GM23338 (cell line): ENCODE measurements at regions not wholly inside any gene's neighbourhood (a gene's known extent, or its start where the extent isn't known, plus 50 kb on each side); places are given as distances from the start of the nearest gene placed in this dataset.

Experiments used
- ATAC-seq: fragments of 200-7000 bp; cut with Tn5 transposase; 3 replicates; pipeline ENCODE4 v1.9.1; 2020
- DNase-seq: peaks from one replicate; pipeline ENCODE4 v3.0.0-alpha.2; 2015; ENCODE audit warnings: low spot score
- H2AFZ ChIP-seq: fragments of 200-600 bp; sonication (generic); 2 replicates; pipeline ENCODE4 v1.8.0; 2016; ENCODE audit warnings: antibody characterized with exemption, mild to moderate bottlenecking, moderate library complexity
- H3F3A ChIP-seq: fragments of 200-600 bp; sonication (generic); replicated peaks from 2 replicates; pipeline ENCODE4 v1.8.0; 2017; ENCODE audit warnings: antibody characterized with exemption, mixed run types, low read depth
- H3K27ac ChIP-seq: fragments of 200-600 bp; sonication (generic); 2 replicates; pipeline ENCODE4 v1.6.1; 2016; ENCODE audit warnings: low read depth
- H3K27me3 ChIP-seq: fragments of 200-600 bp; sonication (generic); 2 replicates; pipeline ENCODE4 v1.8.0; 2016; ENCODE audit warnings: mild to moderate bottlenecking, mixed run types, moderate library complexity; ENCODE audit not compliant: insufficient read depth
- H3K36me3 ChIP-seq: fragments of 200-600 bp; sonication (generic); 2 replicates; pipeline ENCODE4 v1.8.0; 2016; ENCODE audit warnings: mild to moderate bottlenecking; ENCODE audit not compliant: insufficient read depth
- H3K4me1 ChIP-seq: fragments of 200-600 bp; sonication (generic); 2 replicates; pipeline ENCODE4 v1.8.0; 2016; ENCODE audit warnings: mild to moderate bottlenecking, moderate library complexity; ENCODE audit not compliant: insufficient read depth
- H3K4me2 ChIP-seq: fragments of 200-600 bp; sonication (generic); 2 replicates; pipeline ENCODE4 v1.7.1; 2017; ENCODE audit warnings: mixed run types
- H3K4me3 ChIP-seq: fragments of 200-600 bp; sonication (generic); 2 replicates; pipeline ENCODE4 v1.6.1; 2016; ENCODE audit warnings: mixed run types
- H3K79me2 ChIP-seq: fragments of 200-600 bp; sonication (generic); replicated peaks from 2 replicates; pipeline ENCODE4 v1.8.0; 2017; ENCODE audit warnings: mild to moderate bottlenecking; ENCODE audit not compliant: insufficient read depth
- H3K9me2 ChIP-seq: fragments of 200-600 bp; sonication (generic); 2 replicates; pipeline ENCODE4 v1.8.0; 2017; ENCODE audit not compliant: insufficient read depth
- H4K20me1 ChIP-seq: fragments of 200-600 bp; sonication (generic); replicated peaks from 2 replicates; pipeline ENCODE4 v1.8.0; 2017; ENCODE audit warnings: mild to moderate bottlenecking; ENCODE audit not compliant: insufficient read depth
- H3K27ac Mint-ChIP-seq: 2 replicates; pipeline ENCODE4 v1.8.0; 2020; ENCODE audit warnings: inconsistent platforms, mild to moderate bottlenecking, moderate library complexity, mixed read lengths
- H3K27me3 Mint-ChIP-seq: 3 replicates; pipeline ENCODE4 v1.8.0; 2022; ENCODE audit warnings: low read depth, mild to moderate bottlenecking, moderate library complexity, mixed read lengths, inconsistent platforms; ENCODE audit not compliant: insufficient read depth, poor library complexity
- H3K36me3 Mint-ChIP-seq: 3 replicates; pipeline ENCODE4 v1.8.0; 2021; ENCODE audit warnings: low read depth, mild to moderate bottlenecking, inconsistent platforms, moderate library complexity, mixed read lengths
- H3K4me1 Mint-ChIP-seq: 3 replicates; pipeline ENCODE4 v1.8.0; 2020; ENCODE audit warnings: mild to moderate bottlenecking, inconsistent platforms, mixed read lengths
- H3K4me3 Mint-ChIP-seq: 3 replicates; pipeline ENCODE4 v1.8.0; 2021; ENCODE audit warnings: moderate library complexity, mild to moderate bottlenecking, inconsistent platforms, mixed read lengths
- H3K9me3 Mint-ChIP-seq: 3 replicates; pipeline ENCODE4 v1.8.0; 2020; ENCODE audit warnings: moderate library complexity, mild to moderate bottlenecking, inconsistent platforms, mixed read lengths
- CREB1 ChIP-seq: fragments of 250-450 bp; sonication (Bioruptor Pico); IDR thresholded peaks from 2 replicates; pipeline ENCODE4 v1.5.0; 2020; ENCODE audit warnings: low read depth, mild to moderate bottlenecking, moderate library complexity
- CTCF ChIP-seq, 2 experiments: fragments of 200-600 bp in 1 of 2; sonication (generic) in 1 of 2; conservative IDR thresholded peaks; 2 replicates each; pipeline versions ENCODE4 v1.5.1 to v1.6.1; 2016 to 2017; ENCODE audit warnings: antibody characterized with exemption in 2 of 2, low read depth in 2 of 2, mild to moderate bottlenecking in 2 of 2, moderate library complexity in 1 of 2
- EZH2 ChIP-seq: fragments of 200-600 bp; sonication (generic); IDR thresholded peaks from one replicate; pipeline ENCODE4 v1.8.0; 2017; ENCODE audit warnings: antibody characterized with exemption, mild to moderate bottlenecking, low read depth; ENCODE audit not compliant: unreplicated experiment
- EZH2phosphoT487 ChIP-seq: fragments of 200-600 bp; sonication (generic); IDR thresholded peaks from one replicate; pipeline ENCODE4 v1.8.1; 2018; ENCODE audit warnings: antibody characterized with exemption; ENCODE audit not compliant: unreplicated experiment
- JUNB ChIP-seq: IDR thresholded peaks from one replicate; pipeline ENCODE4 v1.6.1; 2016; ENCODE audit warnings: antibody characterized with exemption; ENCODE audit not compliant: unreplicated experiment
- NANOG ChIP-seq: IDR thresholded peaks from 2 replicates; pipeline ENCODE4 v1.6.1; 2016; ENCODE audit warnings: antibody characterized with exemption, borderline replicate concordance
- POLR2AphosphoS5 ChIP-seq: IDR thresholded peaks from 2 replicates; pipeline ENCODE4 v1.6.1; 2016; ENCODE audit warnings: antibody characterized with exemption, low read depth
- REST ChIP-seq: IDR thresholded peaks from one replicate; pipeline ENCODE4 v1.6.1; 2018; ENCODE audit warnings: antibody characterized with exemption; ENCODE audit not compliant: unreplicated experiment
- STAT1 ChIP-seq: IDR thresholded peaks from one replicate; pipeline ENCODE4 v1.6.1; 2016; ENCODE audit warnings: antibody characterized with exemption; ENCODE audit not compliant: unreplicated experiment
- ZNF114 ChIP-seq: fragments of 250-450 bp; sonication (Bioruptor Pico); IDR thresholded peaks from 2 replicates; pipeline ENCODE4 v1.5.0; 2020; ENCODE audit warnings: mild to moderate bottlenecking, moderate library complexity
- ZNF331 ChIP-seq: fragments of 250-450 bp; sonication (Bioruptor Pico); IDR thresholded peaks from 2 replicates; pipeline ENCODE4 v1.5.0; 2020; ENCODE audit warnings: low read depth, mild to moderate bottlenecking, moderate library complexity
- TF ChIP-seq, protein P1 (sequence below): IDR thresholded peaks from 2 replicates; pipeline ENCODE4 v1.6.1; 2016; ENCODE audit warnings: antibody characterized with exemption
- TF ChIP-seq, protein P2 (sequence below): fragments of 250-450 bp; sonication (Bioruptor Pico); IDR thresholded peaks from 2 replicates; pipeline ENCODE4 v1.5.0; 2020; ENCODE audit warnings: mild to moderate bottlenecking, moderate library complexity

- no peaks in the 10 kb centered on the region for H3F3A ChIP-seq
- Mint-ChIP-seq H3K4me3 (no peak overlapping the region), H3K27ac (no peak overlapping the region), H3K9me3 (no peaks in the 10 kb centered on the region), H3K27me3 (no peaks in the 10 kb centered on the region), H3K4me1 (no peaks in the 10 kb centered on the region), H3K36me3 (no peaks in the 10 kb centered on the region)
- no peaks in the 10 kb centered on the region for H3K79me2 ChIP-seq
- no peaks in the 10 kb centered on the region for H3K4me1 ChIP-seq
- H2AFZ ChIP-seq, result no peak overlapping the region
- no peak for TF ChIP-seq NANOG
- TF ChIP-seq STAT1, result no peak
- no peak for TF ChIP-seq CREB1
- TF ChIP-seq, protein P1, sequence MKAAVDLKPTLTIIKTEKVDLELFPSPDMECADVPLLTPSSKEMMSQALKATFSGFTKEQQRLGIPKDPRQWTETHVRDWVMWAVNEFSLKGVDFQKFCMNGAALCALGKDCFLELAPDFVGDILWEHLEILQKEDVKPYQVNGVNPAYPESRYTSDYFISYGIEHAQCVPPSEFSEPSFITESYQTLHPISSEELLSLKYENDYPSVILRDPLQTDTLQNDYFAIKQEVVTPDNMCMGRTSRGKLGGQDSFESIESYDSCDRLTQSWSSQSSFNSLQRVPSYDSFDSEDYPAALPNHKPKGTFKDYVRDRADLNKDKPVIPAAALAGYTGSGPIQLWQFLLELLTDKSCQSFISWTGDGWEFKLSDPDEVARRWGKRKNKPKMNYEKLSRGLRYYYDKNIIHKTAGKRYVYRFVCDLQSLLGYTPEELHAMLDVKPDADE, result no peak
- no peak for TF ChIP-seq EZH2phosphoT487
- TF ChIP-seq REST, result no peak
- no peak for TF ChIP-seq POLR2AphosphoS5
- no peak for TF ChIP-seq ZNF114
- no peak for TF ChIP-seq CTCF (conservative IDR thresholded peaks at IDR 0.05; ENCODE audit: low read depth in 2 of 2)
- no peak for TF ChIP-seq ZNF331 (CRISPR knock-in tag)
- no peak for TF ChIP-seq JUNB
- TF ChIP-seq, protein P2, sequence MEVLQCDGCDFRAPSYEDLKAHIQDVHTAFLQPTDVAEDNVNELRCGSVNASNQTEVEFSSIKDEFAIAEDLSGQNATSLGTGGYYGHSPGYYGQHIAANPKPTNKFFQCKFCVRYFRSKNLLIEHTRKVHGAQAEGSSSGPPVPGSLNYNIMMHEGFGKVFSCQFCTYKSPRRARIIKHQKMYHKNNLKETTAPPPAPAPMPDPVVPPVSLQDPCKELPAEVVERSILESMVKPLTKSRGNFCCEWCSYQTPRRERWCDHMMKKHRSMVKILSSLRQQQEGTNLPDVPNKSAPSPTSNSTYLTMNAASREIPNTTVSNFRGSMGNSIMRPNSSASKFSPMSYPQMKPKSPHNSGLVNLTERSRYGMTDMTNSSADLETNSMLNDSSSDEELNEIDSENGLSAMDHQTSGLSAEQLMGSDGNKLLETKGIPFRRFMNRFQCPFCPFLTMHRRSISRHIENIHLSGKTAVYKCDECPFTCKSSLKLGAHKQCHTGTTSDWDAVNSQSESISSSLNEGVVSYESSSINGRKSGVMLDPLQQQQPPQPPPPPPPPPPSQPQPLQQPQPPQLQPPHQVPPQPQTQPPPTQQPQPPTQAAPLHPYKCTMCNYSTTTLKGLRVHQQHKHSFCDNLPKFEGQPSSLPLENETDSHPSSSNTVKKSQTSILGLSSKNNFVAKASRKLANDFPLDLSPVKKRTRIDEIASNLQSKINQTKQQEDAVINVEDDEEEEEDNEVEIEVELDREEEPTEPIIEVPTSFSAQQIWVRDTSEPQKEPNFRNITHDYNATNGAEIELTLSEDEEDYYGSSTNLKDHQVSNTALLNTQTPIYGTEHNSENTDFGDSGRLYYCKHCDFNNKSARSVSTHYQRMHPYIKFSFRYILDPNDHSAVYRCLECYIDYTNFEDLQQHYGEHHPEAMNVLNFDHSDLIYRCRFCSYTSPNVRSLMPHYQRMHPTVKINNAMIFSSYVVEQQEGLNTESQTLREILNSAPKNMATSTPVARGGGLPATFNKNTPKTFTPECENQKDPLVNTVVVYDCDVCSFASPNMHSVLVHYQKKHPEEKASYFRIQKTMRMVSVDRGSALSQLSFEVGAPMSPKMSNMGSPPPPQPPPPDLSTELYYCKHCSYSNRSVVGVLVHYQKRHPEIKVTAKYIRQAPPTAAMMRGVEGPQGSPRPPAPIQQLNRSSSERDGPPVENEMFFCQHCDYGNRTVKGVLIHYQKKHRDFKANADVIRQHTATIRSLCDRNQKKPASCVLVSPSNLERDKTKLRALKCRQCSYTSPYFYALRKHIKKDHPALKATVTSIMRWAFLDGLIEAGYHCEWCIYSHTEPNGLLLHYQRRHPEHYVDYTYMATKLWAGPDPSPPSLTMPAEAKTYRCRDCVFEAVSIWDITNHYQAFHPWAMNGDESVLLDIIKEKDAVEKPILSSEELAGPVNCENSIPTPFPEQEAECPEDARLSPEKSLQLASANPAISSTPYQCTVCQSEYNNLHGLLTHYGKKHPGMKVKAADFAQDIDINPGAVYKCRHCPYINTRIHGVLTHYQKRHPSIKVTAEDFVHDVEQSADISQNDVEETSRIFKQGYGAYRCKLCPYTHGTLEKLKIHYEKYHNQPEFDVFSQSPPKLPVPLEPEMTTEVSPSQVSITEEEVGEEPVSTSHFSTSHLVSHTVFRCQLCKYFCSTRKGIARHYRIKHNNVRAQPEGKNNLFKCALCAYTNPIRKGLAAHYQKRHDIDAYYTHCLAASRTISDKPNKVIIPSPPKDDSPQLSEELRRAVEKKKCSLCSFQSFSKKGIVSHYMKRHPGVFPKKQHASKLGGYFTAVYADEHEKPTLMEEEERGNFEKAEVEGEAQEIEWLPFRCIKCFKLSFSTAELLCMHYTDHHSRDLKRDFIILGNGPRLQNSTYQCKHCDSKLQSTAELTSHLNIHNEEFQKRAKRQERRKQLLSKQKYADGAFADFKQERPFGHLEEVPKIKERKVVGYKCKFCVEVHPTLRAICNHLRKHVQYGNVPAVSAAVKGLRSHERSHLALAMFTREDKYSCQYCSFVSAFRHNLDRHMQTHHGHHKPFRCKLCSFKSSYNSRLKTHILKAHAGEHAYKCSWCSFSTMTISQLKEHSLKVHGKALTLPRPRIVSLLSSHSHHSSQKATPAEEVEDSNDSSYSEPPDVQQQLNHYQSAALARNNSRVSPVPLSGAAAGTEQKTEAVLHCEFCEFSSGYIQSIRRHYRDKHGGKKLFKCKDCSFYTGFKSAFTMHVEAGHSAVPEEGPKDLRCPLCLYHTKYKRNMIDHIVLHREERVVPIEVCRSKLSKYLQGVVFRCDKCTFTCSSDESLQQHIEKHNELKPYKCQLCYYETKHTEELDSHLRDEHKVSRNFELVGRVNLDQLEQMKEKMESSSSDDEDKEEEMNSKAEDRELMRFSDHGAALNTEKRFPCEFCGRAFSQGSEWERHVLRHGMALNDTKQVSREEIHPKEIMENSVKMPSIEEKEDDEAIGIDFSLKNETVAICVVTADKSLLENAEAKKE (CRISPR knock-in tag), result no peak
- TF ChIP-seq EZH2, result no peak
- H3K36me3 ChIP-seq, result no peaks in the 10 kb centered on the region
- DNase-seq, result no peak
- 0 out of 2 replicates have a peak, but pooled peaks cover 3% of the 10 kb centered on the region for H3K9me2 ChIP-seq
- no peaks in the 10 kb centered on the region for H4K20me1 ChIP-seq
- no peak overlapping the region for H3K4me3 ChIP-seq
- H3K27me3 ChIP-seq, result no peaks in the 10 kb centered on the region
- no peak for ATAC-seq
- H3K27ac ChIP-seq, result no peak overlapping the region
- H3K4me2 ChIP-seq, result no peak overlapping the region
These were observed 439.6 kb upstream of the NMUR2 start for GRCh38 chr5:152844713-152845112.
